WTC11 (cell line): ENCODE measurements at regions not wholly inside any gene's neighbourhood (a gene's known extent, or its start where the extent isn't known, plus 50 kb on each side); places are given as distances from the start of the nearest gene placed in this dataset.

Source experiments
- ATAC-seq: fragments of 200-7000 bp; cut with Tn5 transposase; 2 replicates; pipeline ENCODE4 v1.10.0; 2021; ENCODE audit warnings: mild to moderate bottlenecking, moderate library complexity
- CTCF ChIA-PET: fragments of 300-600 bp; sonication (Branson Sonifier 250); formaldehyde crosslinking; loops from one replicate; lab custom pipeline; 2021; ENCODE audit warnings: antibody characterized with exemption; lab: Charles Lee
- POLR2A ChIA-PET: fragments of 350-600 bp; sonication (Branson Sonifier 250); formaldehyde crosslinking; loops from one replicate; lab custom pipeline; 2021; ENCODE audit warnings: antibody characterized with exemption; lab: Charles Lee
- DNase-seq: peaks from one replicate; pipeline ENCODE4 v3.0.0; 2021; ENCODE audit warnings: low spot score
- H3K27ac Mint-ChIP-seq: 2 replicates; pipeline ENCODE4 v1.8.0; 2021; ENCODE audit warnings: mixed read lengths
- H3K27me3 Mint-ChIP-seq: 2 replicates; pipeline ENCODE4 v1.8.0; 2021; ENCODE audit warnings: low read depth, mild to moderate bottlenecking, moderate library complexity, mixed read lengths
- H3K36me3 Mint-ChIP-seq: 2 replicates; pipeline ENCODE4 v1.8.0; 2021; ENCODE audit warnings: mixed read lengths
- H3K4me1 Mint-ChIP-seq: 2 replicates; pipeline ENCODE4 v1.8.0; 2022; ENCODE audit warnings: mixed read lengths
- H3K4me3 Mint-ChIP-seq: 2 replicates; pipeline ENCODE4 v1.8.0; 2021; ENCODE audit warnings: mild to moderate bottlenecking, moderate library complexity, mixed read lengths
- H3K9me3 Mint-ChIP-seq: 2 replicates; pipeline ENCODE4 v1.8.0; 2021; ENCODE audit warnings: mixed read lengths
- ATF3 ChIP-seq: sonication (generic); formaldehyde crosslinking; conservative IDR thresholded peaks from 2 replicates; pipeline ENCODE4 v1.8.1; 2022; ENCODE audit warnings: mild to moderate bottlenecking, missing genetic modification reagents
- ATF6 ChIP-seq: sonication (generic); formaldehyde crosslinking; IDR thresholded peaks from 2 replicates; pipeline ENCODE4 v1.8.1; 2023; ENCODE audit warnings: mild to moderate bottlenecking, missing genetic modification reagents
- E2F1 ChIP-seq: sonication (generic); formaldehyde crosslinking; IDR thresholded peaks from 2 replicates; pipeline ENCODE4 v1.8.0; 2022; ENCODE audit warnings: mild to moderate bottlenecking, missing genetic modification reagents
- E2F5 ChIP-seq: sonication (generic); formaldehyde crosslinking; IDR thresholded peaks from 2 replicates; pipeline ENCODE4 v1.8.1; 2022; ENCODE audit warnings: mild to moderate bottlenecking, moderate library complexity, missing genetic modification reagents
- ERG ChIP-seq: fragments of 250-450 bp; sonication (Bioruptor Pico); IDR thresholded peaks from 2 replicates; pipeline ENCODE4 v1.8.0; 2021; ENCODE audit warnings: mild to moderate bottlenecking
- FOXP1 ChIP-seq: sonication (generic); formaldehyde crosslinking; IDR thresholded peaks from 2 replicates; pipeline ENCODE4 v1.8.0; 2022; ENCODE audit warnings: missing genetic modification reagents, mild to moderate bottlenecking, moderate library complexity, borderline replicate concordance
- HMGA2 ChIP-seq: fragments of 250-450 bp; sonication (Bioruptor Pico); IDR thresholded peaks from 2 replicates; pipeline ENCODE4 v1.4.0; 2021; ENCODE audit warnings: mild to moderate bottlenecking, moderate library complexity
- KAT7 ChIP-seq: sonication (generic); formaldehyde crosslinking; IDR thresholded peaks from 2 replicates; pipeline ENCODE4 v1.8.1; 2023; ENCODE audit warnings: missing genetic modification reagents, mild to moderate bottlenecking, borderline replicate concordance
- MAX ChIP-seq: sonication (generic); formaldehyde crosslinking; IDR thresholded peaks from 2 replicates; pipeline ENCODE4 v1.8.0; 2022; ENCODE audit warnings: mild to moderate bottlenecking, missing genetic modification reagents
- MYBL2 ChIP-seq: sonication (generic); formaldehyde crosslinking; IDR thresholded peaks from 2 replicates; pipeline ENCODE4 v1.8.1; 2023; ENCODE audit warnings: mild to moderate bottlenecking, moderate library complexity, missing genetic modification reagents
- NFATC4 ChIP-seq: fragments of 250-450 bp; sonication (Bioruptor Pico); IDR thresholded peaks from 2 replicates; pipeline ENCODE4 v1.9.0; 2021; ENCODE audit warnings: mild to moderate bottlenecking
- NR2C2 ChIP-seq: sonication (generic); formaldehyde crosslinking; IDR thresholded peaks from 2 replicates; pipeline ENCODE4 v1.8.0; 2022; ENCODE audit warnings: mild to moderate bottlenecking, missing genetic modification reagents
- PRDM15 ChIP-seq: sonication (generic); formaldehyde crosslinking; IDR thresholded peaks from 2 replicates; pipeline ENCODE4 v1.8.0; 2022; ENCODE audit warnings: missing genetic modification reagents
- RORB ChIP-seq: fragments of 250-450 bp; sonication (Bioruptor Pico); IDR thresholded peaks from 2 replicates; pipeline ENCODE4 v1.9.0; 2021; ENCODE audit warnings: mild to moderate bottlenecking
- ZNF219 ChIP-seq: sonication (generic); formaldehyde crosslinking; IDR thresholded peaks from 2 replicates; pipeline ENCODE4 v1.8.0; 2023; ENCODE audit warnings: missing genetic modification reagents, mild to moderate bottlenecking, borderline replicate concordance
- ZNF416 ChIP-seq: fragments of 250-450 bp; sonication (Bioruptor Pico); IDR thresholded peaks from 2 replicates; pipeline ENCODE4 v1.9.0; 2021; ENCODE audit warnings: mild to moderate bottlenecking, inconsistent platforms
- ZNF423 ChIP-seq: fragments of 250-450 bp; sonication (Bioruptor Pico); IDR thresholded peaks from 2 replicates; pipeline ENCODE4 v2.1.2; 2022; ENCODE audit warnings: mild to moderate bottlenecking, moderate library complexity
- ZSCAN18 ChIP-seq: fragments of 250-450 bp; sonication (Bioruptor Pico); IDR thresholded peaks from 2 replicates; pipeline ENCODE4 v2.1.2; 2022; ENCODE audit warnings: mild to moderate bottlenecking, moderate library complexity

- ATAC-seq (no peak), DNase-seq (no peak)
- CTCF ChIA-PET = no interaction called here
- POLR2A ChIA-PET = no interaction called here
- Mint-ChIP-seq H3K4me1 (no peaks in the 10 kb centered on the region), H3K27me3 (no peaks in the 10 kb centered on the region), H3K27ac (no peak overlapping the region), H3K4me3 (no peak overlapping the region), H3K9me3 (peaks cover 10% of the 10 kb centered on the region; the same call in 1 of the 2 replicates), H3K36me3 (no peaks in the 10 kb centered on the region)
- TF ChIP-seq HMGA2 (no peak), E2F5 (CRISPR knock-in tag) (no peak), ZSCAN18 (CRISPR knock-in tag) (no peak), FOXP1 (CRISPR knock-in tag) (no peak), PRDM15 (CRISPR knock-in tag) (no peak), ERG (CRISPR knock-in tag) (no peak), ZNF219 (CRISPR knock-in tag) (no peak), MYBL2 (CRISPR knock-in tag) (no peak), MAX (CRISPR knock-in tag) (no peak), ZNF416 (CRISPR knock-in tag) (no peak), ATF6 (CRISPR knock-in tag) (no peak), ATF3 (no peak), E2F1 (CRISPR knock-in tag) (no peak), ZNF423 (CRISPR knock-in tag) (no peak), NR2C2 (CRISPR knock-in tag) (no peak), NFATC4 (CRISPR knock-in tag) (no peak), KAT7 (CRISPR knock-in tag) (no peak), RORB (CRISPR knock-in tag) (no peak)
Measured at GRCh38 chr3:104367000-104367399, 999.7 kb upstream of the ALCAM start.
